Pancreas (tissue), 10 donors: ENCODE measurements at regions not wholly inside any gene's neighbourhood (a gene's known extent, or its start where the extent isn't known, plus 50 kb on each side); places are given as distances from the start of the nearest gene placed in this dataset.

Experiments used
- ATAC-seq, 4 donors: fragments of 200-7000 bp; cut with Tn5 transposase; one replicate each; pipeline versions ENCODE4 v1.8.0 to v1.9.1; 2020; ENCODE audit warnings: mild to moderate bottlenecking in 4 of 4, moderate library complexity in 4 of 4
- DNase-seq, 6 donors: peaks; one replicate each; pipeline ENCODE4 v3.0.0-alpha.2; 2020
- FAIRE-seq: peaks from 2 replicates; lab custom pipeline; 2012; peaks lifted over from hg19 to GRCh38; lab: Jason Lieb, UNC
- H3K27ac ChIP-seq, 4 donors: fragments of 200-600 bp; sonication (generic); 1 replicate in 3 of 4; 2 replicates in 1 of 4; pipeline versions ENCODE4 v1.5.0 to v1.8.0; 2020
- H3K27me3 ChIP-seq, 4 donors: fragments of 200-600 bp; one replicate each; pipeline ENCODE4 v1.8.0; 2021
- H3K36me3 ChIP-seq, 3 donors: fragments of 200-600 bp; sonication (generic) in 1 of 3; one replicate each; pipeline versions ENCODE4 v1.5.0 to v1.8.0; 2020 to 2021
- H3K4me1 ChIP-seq, 3 donors: fragments of 200-600 bp; one replicate each; pipeline ENCODE4 v1.8.0; 2021
- H3K4me3 ChIP-seq, 4 donors: fragments of 200-600 bp; sonication (generic) in 2 of 4; one replicate each; pipeline versions ENCODE4 v1.5.0 to v1.8.0; 2020 to 2021
- H3K9me3 ChIP-seq, 4 donors: fragments of 200-600 bp; one replicate each; pipeline ENCODE4 v1.8.0; 2021
- CTCF ChIP-seq, 4 donors: fragments of 200-600 bp; sonication (generic) in 3 of 4; IDR thresholded peaks; one replicate each; pipeline versions ENCODE4 v1.5.0 to v1.8.0; 2021; ENCODE audit warnings: antibody characterized with exemption in 4 of 4
- WGBS, 2 donors: extraction: QIAGEN DNeasy Blood & Tissue Kit; methylation state at CpG; one replicate each; pipeline ENCODE4 v1.1.7; 2013; 5-methylcytosine and 5-hydroxymethylcytosine counted together
- intact Hi-C, 3 donors: fragments of 100-400 bp; cut with DNase I; formaldehyde crosslinking; loops; one replicate each; pipeline versions ENCODE4 v1.11.1 to v1.14.2; 2022
- donor health status: healthy with polysubstance abuse.
- donor health status: DM: no; HTN: no; CAD: no; lungs with moderate emphysema.
- donor health status: DM: no; HTN: no; CAD: no.
- donor health status: control.
- donor health status: control.
- donor health status: Bipolar disorder and iron deficiency.
- donor health status: DM: yes; HTN: yes; CAD: no.
- donor health status: DM: no; HTN: no; CAD: no.
- donor health status: DM: no; HTN: no; CAD: no.
- donor health status: DM: yes; HTN: yes; CAD: no.

DNA sequence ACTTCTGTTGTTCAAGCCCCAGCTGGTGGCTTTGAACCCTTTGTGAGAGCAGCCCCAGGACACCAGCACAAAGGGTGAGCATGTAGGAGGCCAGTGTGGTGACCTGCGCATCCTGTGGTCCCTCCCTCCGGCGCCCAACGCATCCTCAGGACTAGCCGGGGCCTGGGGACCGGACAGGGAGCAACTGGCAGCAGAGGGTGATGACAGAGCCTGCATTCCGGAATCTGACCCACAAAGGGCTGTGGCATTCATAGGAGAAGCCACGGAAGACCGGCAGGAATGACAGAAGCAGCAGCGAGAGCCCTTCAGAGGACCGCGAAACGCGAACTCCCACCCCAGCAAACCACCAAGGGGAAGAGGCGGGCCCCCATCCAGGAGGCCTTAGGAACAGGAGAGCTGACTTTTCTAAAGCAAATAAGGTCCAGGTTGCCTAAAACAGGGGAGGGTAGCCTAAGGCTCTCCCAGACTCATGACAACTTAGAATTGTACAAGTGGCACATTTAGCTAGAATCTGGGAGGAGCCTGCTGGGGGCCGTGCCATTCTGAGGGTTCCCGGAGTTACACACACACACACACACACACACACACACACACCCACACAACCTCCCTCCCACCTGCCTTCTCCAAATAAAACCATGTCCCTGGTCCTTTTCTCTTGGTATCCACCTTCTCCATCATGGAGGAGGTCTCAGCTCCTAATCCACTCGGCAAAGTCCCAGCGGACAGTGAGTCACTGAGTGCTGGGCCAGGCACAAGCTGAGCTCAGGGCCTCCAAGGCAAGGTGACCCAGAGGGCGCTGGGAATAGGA lies 232.7 kb downstream of the CTTN start:
- H3K36me3 ChIP-seq, result no peaks in the 10 kb centered on the region
- H3K4me1 ChIP-seq, result no peaks in the 10 kb centered on the region
- intact Hi-C loops, result no loop called here
- no peak for TF ChIP-seq CTCF (IDR thresholded peaks at IDR 0.05)
- no peaks in the 10 kb centered on the region for H3K9me3 ChIP-seq
- no peak overlapping the region for H3K27ac ChIP-seq
- no peaks in the 10 kb centered on the region for H3K27me3 ChIP-seq
- ATAC-seq (no peak), FAIRE-seq (no peak), DNase-seq (peak in 1 of 6 donors; percentile 42)
- no peak overlapping the region for H3K4me3 ChIP-seq
- 91 to 95% methylated on average over 20 of the region's 20 CpGs for WGBS, 2 donors

DNA sequence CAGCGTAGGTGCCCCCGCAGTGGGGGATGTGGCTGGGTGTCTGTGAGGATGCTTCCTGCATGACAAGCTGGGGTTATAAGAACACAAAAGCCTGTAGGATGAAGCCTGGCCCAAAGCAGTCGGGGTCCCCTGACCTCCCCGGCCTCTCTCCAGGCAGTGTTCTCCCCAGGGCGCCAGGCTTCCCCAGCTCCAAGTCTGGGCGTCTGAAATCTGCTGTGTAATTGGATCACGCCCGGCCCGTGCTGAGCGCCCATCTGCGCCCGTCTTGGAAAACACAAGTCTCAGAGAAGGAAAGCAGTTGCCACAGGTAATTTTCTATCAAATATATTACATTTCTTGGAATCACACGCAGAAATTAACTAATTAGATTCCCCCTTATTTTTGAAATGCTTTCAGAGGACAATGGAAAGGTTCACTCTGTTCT lies 233.3 kb downstream of the CTTN start:
- H3K36me3 ChIP-seq, result no peaks in the 10 kb centered on the region
- H3K9me3 ChIP-seq, result no peaks in the 10 kb centered on the region
- DNase-seq (peak in 1 of 6 donors; percentile 27), ATAC-seq (no peak), FAIRE-seq (no peak)
- no peak for TF ChIP-seq CTCF (IDR thresholded peaks at IDR 0.05)
- H3K4me3 ChIP-seq, result no peak overlapping the region
- intact Hi-C loops, result no loop called here
- no peak overlapping the region for H3K27ac ChIP-seq
- H3K4me1 ChIP-seq, result no peaks in the 10 kb centered on the region
- no peaks in the 10 kb centered on the region for H3K27me3 ChIP-seq
- 90% methylated on average over 13 of the region's 13 CpGs for WGBS, 2 donors

DNA sequence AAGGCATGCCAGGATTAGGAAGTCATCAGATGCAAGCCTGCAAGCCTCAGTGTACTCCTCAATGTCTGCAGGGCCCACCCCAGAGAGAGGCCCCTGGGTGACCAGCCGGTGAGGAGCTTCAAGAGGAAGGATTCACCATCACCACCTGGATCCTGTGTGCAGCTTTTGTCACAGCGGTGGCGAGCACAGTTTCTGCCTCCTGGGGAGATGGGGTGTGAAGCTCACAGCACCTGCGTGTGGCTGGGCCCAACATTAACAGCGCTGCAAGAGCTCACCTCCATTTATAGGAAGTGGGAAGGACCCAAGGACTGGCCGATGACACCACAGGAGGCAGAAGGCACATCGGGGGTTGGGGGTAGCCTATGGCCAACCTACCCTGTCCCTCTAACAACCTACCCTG lies 235.3 kb downstream of the CTTN start:
- Histone ChIP-seq H3K9me3 (no peaks in the 10 kb centered on the region), H3K27me3 (no peaks in the 10 kb centered on the region), H3K27ac (no peak overlapping the region), H3K4me3 (no peak overlapping the region), H3K36me3 (no peaks in the 10 kb centered on the region), H3K4me1 (no peaks in the 10 kb centered on the region)
- 91 to 96% methylated on average over 7 of the region's 7 CpGs for WGBS, 2 donors
- ATAC-seq (no peak), DNase-seq (peak in 1 of 6 donors; percentile 17), FAIRE-seq (no peak)
- intact Hi-C loops, result no loop called here
- TF ChIP-seq CTCF (IDR thresholded peaks at IDR 0.05), result no peak

GRCh38 chr11:70636659-70637058 lies 238.3 kb downstream of the CTTN start:
- H3K4me1 ChIP-seq, result no peaks in the 10 kb centered on the region
- no peaks in the 10 kb centered on the region for H3K36me3 ChIP-seq
- peak in 1 of 6 donors; percentile 1 for DNase-seq
- intact Hi-C loops, result no loop called here
- 93 to 94% methylated on average over 10 of the region's 10 CpGs for WGBS, 2 donors
- TF ChIP-seq CTCF (IDR thresholded peaks at IDR 0.05), result no peak
- no peak overlapping the region for H3K27ac ChIP-seq
- H3K9me3 ChIP-seq, result no peaks in the 10 kb centered on the region
- no peaks in the 10 kb centered on the region for H3K27me3 ChIP-seq
- no peak overlapping the region for H3K4me3 ChIP-seq
- no peak for ATAC-seq
- FAIRE-seq, result no peak

- WGBS, 2 donors, result 85 to 90% methylated on average over 16 of the region's 16 CpGs
- H3K4me1 ChIP-seq, result no peaks in the 10 kb centered on the region
- FAIRE-seq (no peak), DNase-seq (peak in 1 of 6 donors; percentile 58), ATAC-seq (no peak)
- no peak overlapping the region for H3K27ac ChIP-seq
- H3K4me3 ChIP-seq, result no peak overlapping the region
- H3K36me3 ChIP-seq, result no peaks in the 10 kb centered on the region
- intact Hi-C loops, result no loop called here
- no peaks in the 10 kb centered on the region for H3K27me3 ChIP-seq
- H3K9me3 ChIP-seq, result no peaks in the 10 kb centered on the region
- no peak for TF ChIP-seq CTCF (IDR thresholded peaks at IDR 0.05)
Measured at GRCh38 chr11:70637186-70637800, 239.0 kb downstream of the CTTN start.
